ENCODE measurements at regions not wholly inside any gene's neighbourhood (a gene's known extent, or its start where the extent isn't known, plus 50 kb on each side); places are given as distances from the start of the nearest gene placed in this dataset.

GRCh38 chr20:19832875-19833274 lies 74.8 kb downstream of the RIN2 start:
- TF ChIP-seq REST (IDR thresholded peaks at IDR 0.05; ENCODE audit: insufficient replicate concordance, low read depth), result no peak
- no peak for TF ChIP-seq POLR2AphosphoS5 (IDR thresholded peaks at IDR 0.05; ENCODE audit: low read depth)
- TF ChIP-seq CTCF (IDR thresholded peaks at IDR 0.05; ENCODE audit: insufficient read depth, low read length), result no peak
- TF ChIP-seq GABPA (IDR thresholded peaks at IDR 0.05; ENCODE audit: low read depth), result no peak
- TF ChIP-seq SPI1 (IDR thresholded peaks at IDR 0.05; ENCODE audit: borderline replicate concordance, low read depth), result no peak
- DNase-seq (ENCODE audit: low read depth in 1 of 2, low spot score in 1 of 2), result no peak
- Histone ChIP-seq H3K27ac (replicated peaks) (no peak overlapping the region), H3K27me3 (ENCODE audit: insufficient read depth, poor library complexity, severe bottlenecking) (no peaks in the 10 kb centered on the region), H3K4me3 (replicated peaks; ENCODE audit: insufficient read depth, low read length) (no peak overlapping the region)

DNA sequence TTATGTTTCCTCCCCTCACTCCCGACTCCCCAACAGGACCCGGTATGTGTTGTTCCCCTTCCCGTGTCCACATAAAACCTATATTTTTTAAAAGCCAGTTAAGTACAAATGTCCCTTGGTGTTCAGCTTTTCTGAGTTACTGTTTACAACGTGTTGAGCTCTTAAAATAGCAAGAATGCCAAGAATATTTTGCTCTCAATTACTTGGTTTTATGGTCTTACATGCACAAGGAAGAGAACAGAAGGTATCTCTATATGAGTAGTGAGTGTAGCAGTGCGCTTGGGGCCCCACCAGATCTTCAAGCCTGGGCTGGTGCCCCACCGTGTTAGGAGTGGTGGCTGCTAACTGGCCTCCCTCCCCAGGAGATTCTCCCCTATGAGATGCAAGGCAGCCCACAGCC lies 75.3 kb downstream of the RIN2 start:
- no peak overlapping the region for H3K4me3 ChIP-seq (replicated peaks; ENCODE audit: insufficient read depth, low read length)
- TF ChIP-seq CTCF (IDR thresholded peaks at IDR 0.05; ENCODE audit: insufficient read depth, low read length), result no peak
- TF ChIP-seq SPI1 (IDR thresholded peaks at IDR 0.05; ENCODE audit: borderline replicate concordance, low read depth), result no peak
- no peak for TF ChIP-seq POLR2AphosphoS5 (IDR thresholded peaks at IDR 0.05; ENCODE audit: low read depth)
- TF ChIP-seq REST (IDR thresholded peaks at IDR 0.05; ENCODE audit: insufficient replicate concordance, low read depth), result no peak
- no peak for TF ChIP-seq GABPA (IDR thresholded peaks at IDR 0.05; ENCODE audit: low read depth)
- H3K27me3 ChIP-seq (ENCODE audit: insufficient read depth, poor library complexity, severe bottlenecking), result no peaks in the 10 kb centered on the region
- H3K27ac ChIP-seq (replicated peaks), result no peak overlapping the region
- no peak for DNase-seq (ENCODE audit: low read depth in 1 of 2, low spot score in 1 of 2)

DNA sequence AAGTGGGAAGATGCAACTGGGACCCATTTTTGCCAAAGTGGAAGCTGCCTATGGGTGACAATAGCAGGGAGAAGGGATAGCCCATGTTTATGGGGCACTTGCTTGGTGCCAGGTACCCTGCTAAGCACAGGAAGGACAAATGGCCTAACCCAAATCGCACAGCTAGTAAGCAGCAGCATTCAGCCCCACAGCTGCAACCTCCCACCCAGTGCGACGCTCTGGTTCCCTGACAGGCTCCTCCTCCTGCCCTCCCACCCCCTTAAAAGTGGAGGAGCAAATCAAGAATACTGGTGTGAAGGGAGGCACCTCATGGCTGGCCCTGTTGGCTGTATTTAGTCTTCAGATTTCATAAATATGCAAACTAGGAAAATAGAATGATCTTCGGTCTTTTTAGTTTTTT lies 76.2 kb downstream of the RIN2 start:
- TF ChIP-seq POLR2AphosphoS5 (IDR thresholded peaks at IDR 0.05; ENCODE audit: low read depth) (no peak), CTCF (IDR thresholded peaks at IDR 0.05; ENCODE audit: insufficient read depth, low read length) (no peak), GABPA (IDR thresholded peaks at IDR 0.05; ENCODE audit: low read depth) (no peak)
- H3K27me3 ChIP-seq (ENCODE audit: insufficient read depth, poor library complexity, severe bottlenecking), result no peaks in the 10 kb centered on the region
- H3K27ac ChIP-seq (replicated peaks), result no peak overlapping the region
- no peak overlapping the region for H3K4me3 ChIP-seq (replicated peaks; ENCODE audit: insufficient read depth, low read length)
- no peak for DNase-seq (ENCODE audit: low read depth in 1 of 2, low spot score in 1 of 2)

DNA sequence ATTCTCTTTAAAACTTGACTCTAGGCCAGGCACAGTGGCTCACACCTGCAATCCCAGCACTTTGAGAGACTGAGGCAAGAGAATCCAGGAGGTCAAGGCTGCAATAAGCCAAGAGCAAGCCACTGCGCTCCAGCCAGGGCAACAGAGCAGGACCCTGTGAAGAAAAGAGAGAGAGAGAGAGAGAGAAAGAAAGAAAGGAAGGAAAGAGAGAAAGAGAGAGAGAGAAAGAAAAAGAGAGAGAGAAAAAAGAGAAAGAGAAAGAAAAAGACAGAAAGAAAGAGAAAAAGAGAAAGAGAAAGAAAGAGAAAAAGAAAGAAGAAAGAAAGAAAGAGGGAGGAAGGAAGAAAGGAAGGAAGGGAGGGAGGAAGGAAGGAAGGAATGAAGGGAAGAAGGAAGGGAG lies 76.7 kb downstream of the RIN2 start:
- DNase-seq (ENCODE audit: low read depth in 1 of 2, low spot score in 1 of 2), result no peak
- no peak overlapping the region for H3K27ac ChIP-seq (replicated peaks)
- no peak for TF ChIP-seq SPI1 (IDR thresholded peaks at IDR 0.05; ENCODE audit: borderline replicate concordance, low read depth)
- TF ChIP-seq REST (IDR thresholded peaks at IDR 0.05; ENCODE audit: insufficient replicate concordance, low read depth), result no peak
- TF ChIP-seq GABPA (IDR thresholded peaks at IDR 0.05; ENCODE audit: low read depth), result no peak
- TF ChIP-seq CTCF (IDR thresholded peaks at IDR 0.05; ENCODE audit: insufficient read depth, low read length), result no peak
- no peak for TF ChIP-seq POLR2AphosphoS5 (IDR thresholded peaks at IDR 0.05; ENCODE audit: low read depth)
- H3K4me3 ChIP-seq (replicated peaks; ENCODE audit: insufficient read depth, low read length), result no peak overlapping the region
- H3K27me3 ChIP-seq (ENCODE audit: insufficient read depth, poor library complexity, severe bottlenecking), result peaks cover 1% of the 10 kb centered on the region
